Epithelial cell of esophagus (primary cell): ENCODE measurements at regions not wholly inside any gene's neighbourhood (a gene's known extent, or its start where the extent isn't known, plus 50 kb on each side); places are given as distances from the start of the nearest gene placed in this dataset.

Source experiments
- DNase-seq: peaks from one replicate; pipeline ENCODE4 v3.0.0; 2010; ENCODE audit warnings: low read depth
- H3K4me3 ChIP-seq: 2 replicates; pipeline ENCODE4 v1.5.1; 2011; ENCODE audit warnings: mild to moderate bottlenecking, low read length, control low read depth
- CTCF ChIP-seq: IDR thresholded peaks from 2 replicates; pipeline ENCODE4 v1.5.1; 2011; ENCODE audit warnings: low read depth, mild to moderate bottlenecking, low read length, control low read depth, inconsistent platforms; ENCODE audit not compliant: insufficient read depth; ENCODE audit errors: missing control alignments

- TF ChIP-seq CTCF = no peak
- H3K4me3 ChIP-seq = no peak overlapping the region
- no peak for DNase-seq
These were observed 1165.9 kb upstream of the CNTN5 start for GRCh38 chr11:97854877-97855276.

- no peak overlapping the region for H3K4me3 ChIP-seq
- TF ChIP-seq CTCF = no peak
- no peak for DNase-seq
These were observed 1164.1 kb upstream of the CNTN5 start for GRCh38 chr11:97856666-97857065.

GRCh38 chr11:97860237-97860636 lies 1160.5 kb upstream of the CNTN5 start:
- no peak for DNase-seq
- no peak for TF ChIP-seq CTCF
- no peak overlapping the region for H3K4me3 ChIP-seq

- TF ChIP-seq CTCF = no peak
- DNase-seq = no peak
- no peak overlapping the region for H3K4me3 ChIP-seq
These were observed 1158.7 kb upstream of the CNTN5 start for GRCh38 chr11:97862021-97862420.

- TF ChIP-seq CTCF = no peak
- no peak overlapping the region for H3K4me3 ChIP-seq
- no peak for DNase-seq
These were observed 1155.2 kb upstream of the CNTN5 start for GRCh38 chr11:97865424-97866012.

- no peak for DNase-seq
- no peak overlapping the region for H3K4me3 ChIP-seq
These were observed 1148.9 kb upstream of the CNTN5 start for GRCh38 chr11:97871816-97872215.

More at GRCh38 chr11:97871816-97872215, 1148.9 kb upstream of the CNTN5 start:
- TF ChIP-seq CTCF = no peak
